Transverse colon (tissue), 3 donors: ENCODE measurements at regions not wholly inside any gene's neighbourhood (a gene's known extent, or its start where the extent isn't known, plus 50 kb on each side); places are given as distances from the start of the nearest gene placed in this dataset.

ENCODE experiments used
- POLR2A ChIP-seq: fragments of 450-650 bp; IDR thresholded peaks from one replicate; pipeline ENCODE4 v1.6.1; 2016; ENCODE audit warnings: antibody characterized with exemption, mild to moderate bottlenecking, moderate library complexity
- TF ChIP-seq, protein P1 (sequence below), 5 experiments: fragments of 200-600 bp in 3 of 5; fragments of 450-650 bp in 2 of 5; sonication (generic) in 3 of 5; IDR thresholded peaks; 1 replicate in 2 of 5; 2 replicates in 3 of 5; pipeline ENCODE4 v1.5.1; 2016 to 2017; ENCODE audit warnings: antibody characterized with exemption in 5 of 5, inconsistent platforms in 3 of 5, mild to moderate bottlenecking in 2 of 5, moderate library complexity in 1 of 5

DNA sequence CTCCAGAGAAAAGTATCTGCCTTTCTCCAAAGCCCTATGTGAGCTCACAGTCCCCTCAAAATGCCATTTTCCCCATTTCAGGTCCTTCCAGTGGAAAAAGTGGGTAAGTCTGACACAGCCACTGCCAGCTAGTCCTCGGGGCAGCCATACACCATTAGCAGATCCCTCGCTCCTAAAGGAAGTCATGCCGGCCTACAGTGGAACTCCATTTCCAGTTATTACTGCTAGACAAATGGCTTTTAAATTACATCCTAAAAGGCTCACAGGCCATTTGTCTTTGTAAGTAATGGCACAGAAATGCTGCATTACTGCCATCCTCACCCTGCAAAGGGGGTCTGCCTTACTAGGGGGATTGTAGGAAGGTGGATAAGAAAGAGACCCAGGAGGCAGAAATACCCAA lies 259.4 kb upstream of the SIX2 start:
- no peak for TF ChIP-seq POLR2A
- TF ChIP-seq, protein P1, sequence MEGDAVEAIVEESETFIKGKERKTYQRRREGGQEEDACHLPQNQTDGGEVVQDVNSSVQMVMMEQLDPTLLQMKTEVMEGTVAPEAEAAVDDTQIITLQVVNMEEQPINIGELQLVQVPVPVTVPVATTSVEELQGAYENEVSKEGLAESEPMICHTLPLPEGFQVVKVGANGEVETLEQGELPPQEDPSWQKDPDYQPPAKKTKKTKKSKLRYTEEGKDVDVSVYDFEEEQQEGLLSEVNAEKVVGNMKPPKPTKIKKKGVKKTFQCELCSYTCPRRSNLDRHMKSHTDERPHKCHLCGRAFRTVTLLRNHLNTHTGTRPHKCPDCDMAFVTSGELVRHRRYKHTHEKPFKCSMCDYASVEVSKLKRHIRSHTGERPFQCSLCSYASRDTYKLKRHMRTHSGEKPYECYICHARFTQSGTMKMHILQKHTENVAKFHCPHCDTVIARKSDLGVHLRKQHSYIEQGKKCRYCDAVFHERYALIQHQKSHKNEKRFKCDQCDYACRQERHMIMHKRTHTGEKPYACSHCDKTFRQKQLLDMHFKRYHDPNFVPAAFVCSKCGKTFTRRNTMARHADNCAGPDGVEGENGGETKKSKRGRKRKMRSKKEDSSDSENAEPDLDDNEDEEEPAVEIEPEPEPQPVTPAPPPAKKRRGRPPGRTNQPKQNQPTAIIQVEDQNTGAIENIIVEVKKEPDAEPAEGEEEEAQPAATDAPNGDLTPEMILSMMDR (IDR thresholded peaks at IDR 0.05): no peak
